SKM-1 treated with dmso at 0.1 percent for 144 hours (cell line): ENCODE measurements at regions not wholly inside any gene's neighbourhood (a gene's known extent, or its start where the extent isn't known, plus 50 kb on each side); places are given as distances from the start of the nearest gene placed in this dataset.
"Not testable (repeated sequence)": the region's sequence is repeated elsewhere in the genome, so short reads cannot be mapped to it uniquely, and the experiment has no call there.

Experiments used
- DNase-seq: peaks from one replicate; lab custom pipeline; 2025; ENCODE audit not compliant: unreplicated experiment; lab: John Stamatoyannopoulos, UW

- DNase-seq: no peak
Measured at GRCh38 chr7:9488555-9488954, 1055.1 kb downstream of the NXPH1 start.

- DNase-seq: no peak
Measured at GRCh38 chr7:9498303-9498702, 1064.9 kb downstream of the NXPH1 start.

- no peak for DNase-seq
Measured at GRCh38 chr7:9502269-9502668, 1068.9 kb downstream of the NXPH1 start.

GRCh38 chr7:9504678-9505077, 1071.3 kb downstream of the NXPH1 start:
- no peak for DNase-seq

- DNase-seq: no peak
Measured at GRCh38 chr7:9505516-9505915, 1072.1 kb downstream of the NXPH1 start.

GRCh38 chr7:9507290-9507689, 1073.9 kb downstream of the NXPH1 start:
- no peak for DNase-seq

GRCh38 chr7:9516662-9517061, 1083.3 kb downstream of the NXPH1 start:
- DNase-seq: no peak

GRCh38 chr7:9523579-9523978, 1090.2 kb downstream of the NXPH1 start:
- DNase-seq: no peak

- DNase-seq: not testable (repeated sequence)
Measured at GRCh38 chr7:9552431-9552830, 1119.0 kb downstream of the NXPH1 start.

GRCh38 chr7:9557853-9558252, 1124.4 kb downstream of the NXPH1 start:
- no peak for DNase-seq

- no peak for DNase-seq
Measured at GRCh38 chr7:9575716-9576115, 1142.3 kb downstream of the NXPH1 start.

GRCh38 chr7:9582824-9583223, 1149.4 kb downstream of the NXPH1 start:
- DNase-seq: no peak

GRCh38 chr7:9598411-9598810, 1165.0 kb downstream of the NXPH1 start:
- no peak for DNase-seq

GRCh38 chr7:9600974-9601373, 1167.6 kb downstream of the NXPH1 start:
- DNase-seq: no peak

GRCh38 chr7:9603291-9603690, 1169.9 kb downstream of the NXPH1 start:
- no peak for DNase-seq

GRCh38 chr7:9608560-9608959, 1175.2 kb downstream of the NXPH1 start:
- DNase-seq: no peak

GRCh38 chr7:9620899-9621298, 1187.5 kb downstream of the NXPH1 start:
- not testable (repeated sequence) for DNase-seq

- DNase-seq: not testable (repeated sequence)
Measured at GRCh38 chr7:9621306-9621902, 1188.0 kb downstream of the NXPH1 start.

- no peak for DNase-seq
Measured at GRCh38 chr7:9621927-9622326, 1188.5 kb downstream of the NXPH1 start.

GRCh38 chr7:9625953-9626352, 1192.5 kb downstream of the NXPH1 start:
- DNase-seq: no peak

- no peak for DNase-seq
Measured at GRCh38 chr7:9645756-9646155, 1212.3 kb downstream of the NXPH1 start.

GRCh38 chr7:9657257-9657656, 1223.8 kb downstream of the NXPH1 start:
- DNase-seq: no peak
